IMR-90 (cell line): ENCODE measurements at regions not wholly inside any gene's neighbourhood (a gene's known extent, or its start where the extent isn't known, plus 50 kb on each side); places are given as distances from the start of the nearest gene placed in this dataset.
A peak's percentile ranks its signal among the peaks of the same experiment; 100 is the strongest.

Experiments used
- ATAC-seq: fragments of 200-7000 bp; cut with Tn5 transposase; 2 replicates; pipeline ENCODE4 v1.9.1; 2020; ENCODE audit warnings: low read depth, mild to moderate bottlenecking, moderate library complexity
- BruUV-seq: library from RNA; stranded (reverse); fragments of 400-500 nt; replicated peaks from 2 replicates; lab custom pipeline; 2021; lab: Mats Ljungman, UMichigan
- CTCF ChIA-PET: fragments of 300-600 bp; formaldehyde crosslinking; extraction: SDS; loops from one replicate; lab custom pipeline; 2021; ENCODE audit warnings: antibody characterized with exemption; lab: Yijun Ruan, JAX
- POLR2A ChIA-PET: fragments of 300-600 bp; sonication (Branson Sonifier 250); formaldehyde crosslinking; loops from one replicate; lab custom pipeline; 2022; ENCODE audit warnings: antibody characterized with exemption; ENCODE audit not compliant: unreplicated experiment; lab: Charles Lee
- DNase-seq: peaks from one replicate; pipeline ENCODE4 v3.0.0; 2013
- H2AFZ ChIP-seq: replicated peaks from 2 replicates; pipeline ENCODE3; 2013; ENCODE audit warnings: low read length, mild to moderate bottlenecking; ENCODE audit not compliant: poor library complexity
- H2AK5ac ChIP-seq: 2 replicates; pipeline ENCODE4 v1.6.1; 2013; ENCODE audit warnings: low read depth, low read length, inconsistent platforms
- H2AK9ac ChIP-seq: replicated peaks from 2 replicates; pipeline ENCODE3; 2013; ENCODE audit warnings: mild to moderate bottlenecking, low read depth, low read length, moderate library complexity; ENCODE audit not compliant: poor library complexity
- H2BK120ac ChIP-seq: 2 replicates; pipeline ENCODE4 v1.6.1; 2013; ENCODE audit warnings: low read depth, low read length, inconsistent platforms
- H2BK15ac ChIP-seq: 3 replicates; pipeline ENCODE4 v1.6.1; 2013; ENCODE audit warnings: low read depth, low read length, inconsistent platforms
- H2BK20ac ChIP-seq: 2 replicates; pipeline ENCODE4 v1.6.1; 2013; ENCODE audit warnings: low read depth, mild to moderate bottlenecking, inconsistent platforms, low read length, moderate library complexity
- H2BK5ac ChIP-seq: 2 replicates; pipeline ENCODE4 v1.6.1; 2013; ENCODE audit warnings: mild to moderate bottlenecking, low read depth, low read length, inconsistent platforms; ENCODE audit not compliant: poor library complexity, severe bottlenecking
- H3K14ac ChIP-seq: replicated peaks from 2 replicates; pipeline ENCODE4 v1.6.1; 2013; ENCODE audit warnings: low read depth, low read length, inconsistent platforms
- H3K18ac ChIP-seq: 2 replicates; pipeline ENCODE4 v1.6.1; 2013; ENCODE audit warnings: low read depth, low read length, control low read depth
- H3K23ac ChIP-seq: 2 replicates; pipeline ENCODE4 v1.6.1; 2013; ENCODE audit warnings: low read depth, low read length, inconsistent platforms
- H3K27ac ChIP-seq: 2 replicates; pipeline ENCODE4 v1.5.1; 2013; ENCODE audit warnings: mild to moderate bottlenecking, control low read depth, low read length; ENCODE audit not compliant: insufficient read depth
- H3K27me3 ChIP-seq: 2 replicates; pipeline ENCODE4 v1.6.1; 2013; ENCODE audit warnings: low read length; ENCODE audit not compliant: control insufficient read depth, insufficient read depth
- H3K36me3 ChIP-seq: 2 replicates; pipeline ENCODE4 v1.6.1; 2013; ENCODE audit warnings: low read length, mixed read lengths; ENCODE audit not compliant: control insufficient read depth, insufficient read depth
- H3K4ac ChIP-seq: 2 replicates; pipeline ENCODE4 v1.6.1; 2013; ENCODE audit warnings: low read depth, low read length, inconsistent platforms
- H3K4me1 ChIP-seq: 2 replicates; pipeline ENCODE4 v1.6.1; 2013; ENCODE audit warnings: low read length, mixed read lengths; ENCODE audit not compliant: control insufficient read depth, insufficient read depth
- H3K4me2 ChIP-seq: 2 replicates; pipeline ENCODE4 v1.6.1; 2013; ENCODE audit warnings: low read depth, mild to moderate bottlenecking, control low read depth, low read length, moderate library complexity
- H3K4me3 ChIP-seq: 2 replicates; pipeline ENCODE4 v1.5.1; 2013; ENCODE audit warnings: low read depth, mild to moderate bottlenecking, control low read depth, low read length, moderate library complexity; ENCODE audit not compliant: insufficient read depth
- H3K56ac ChIP-seq: 2 replicates; pipeline ENCODE4 v1.6.1; 2013; ENCODE audit warnings: low read length, inconsistent platforms; ENCODE audit not compliant: insufficient read depth; ENCODE audit errors: extremely low read depth
- H3K79me1 ChIP-seq, 2 experiments: 2 replicates each; pipeline ENCODE4 v1.6.1; 2013; ENCODE audit warnings: low read length in 2 of 2, inconsistent platforms in 1 of 2, low read depth in 1 of 2
- H3K9ac ChIP-seq: 2 replicates; pipeline ENCODE4 v1.6.1; 2013; ENCODE audit warnings: low read depth, low read length, control low read depth
- H3K9me1 ChIP-seq: 2 replicates; pipeline ENCODE4 v1.6.1; 2013; ENCODE audit warnings: low read length, inconsistent platforms; ENCODE audit not compliant: insufficient read depth
- H3K9me3 ChIP-seq: 2 replicates; pipeline ENCODE4 v1.6.1; 2013; ENCODE audit warnings: low read length; ENCODE audit not compliant: control insufficient read depth, insufficient read depth
- H4K20me1 ChIP-seq: 2 replicates; pipeline ENCODE4 v1.6.1; 2013; ENCODE audit warnings: low read length, inconsistent platforms; ENCODE audit not compliant: insufficient read depth
- H4K5ac ChIP-seq: 2 replicates; pipeline ENCODE4 v1.6.1; 2013; ENCODE audit warnings: mild to moderate bottlenecking, low read depth, low read length, control low read depth
- H4K8ac ChIP-seq, 2 experiments: 2 replicates each; pipeline ENCODE4 v1.6.1; 2013; ENCODE audit warnings: low read depth in 2 of 2, low read length in 2 of 2, control low read depth in 1 of 2, inconsistent platforms in 1 of 2
- H4K91ac ChIP-seq: 2 replicates; pipeline ENCODE4 v1.6.1; 2013; ENCODE audit warnings: low read depth, low read length, inconsistent platforms; ENCODE audit not compliant: insufficient read depth
- BHLHE40 ChIP-seq: fragments of 150-350 bp; IDR thresholded peaks from 2 replicates; pipeline ENCODE4 v1.6.1; 2016; ENCODE audit warnings: mild to moderate bottlenecking, low read depth, low read length
- ELK1 ChIP-seq: fragments of 150-350 bp; IDR thresholded peaks from 2 replicates; pipeline ENCODE4 v1.6.1; 2016; ENCODE audit warnings: low read depth, mild to moderate bottlenecking, low read length, moderate library complexity, borderline replicate concordance
- FOS ChIP-seq: fragments of 150-350 bp; IDR thresholded peaks from 2 replicates; pipeline ENCODE4 v1.6.1; 2016; ENCODE audit warnings: low read depth, low read length
- MAFK ChIP-seq: IDR thresholded peaks from 2 replicates; pipeline ENCODE4 v1.6.1; 2012; ENCODE audit warnings: low read depth, low read length, improper control_type of control experiment
- MAZ ChIP-seq: IDR thresholded peaks from 2 replicates; pipeline ENCODE4 v1.6.1; 2012; ENCODE audit warnings: low read depth, mild to moderate bottlenecking, low read length, improper control_type of control experiment, moderate library complexity, borderline replicate concordance
- POLR2A ChIP-seq: IDR thresholded peaks from 2 replicates; pipeline ENCODE4 v1.6.1; 2012; ENCODE audit warnings: mild to moderate bottlenecking, low read depth, low read length
- RCOR1 ChIP-seq: IDR thresholded peaks from 2 replicates; pipeline ENCODE4 v1.6.1; 2012; ENCODE audit warnings: mild to moderate bottlenecking, low read length, improper control_type of control experiment; ENCODE audit not compliant: insufficient replicate concordance
- WGBS, 2 experiments: methylation state at CpG; one replicate each; pipeline versions ENCODE4 v1.1.5 to v1.1.7; 2013; ENCODE audit warnings: missing lambda C conversion rate in 2 of 2; ENCODE audit not compliant: insufficient read length in 1 of 2; ENCODE audit errors: extremely low coverage in 2 of 2; 5-methylcytosine and 5-hydroxymethylcytosine counted together
- dilution Hi-C: fragments of 300-500 bp; cut with HindIII; formaldehyde crosslinking; loops from one replicate; pipeline ENCODE4 v1.14.3; 2018; ENCODE audit warnings: low sequenced_read_pairs; ENCODE audit not compliant: unreplicated experiment
- in situ Hi-C: fragments of 300-500 bp; cut with MboI; formaldehyde crosslinking; loops from 3 replicates; pipeline ENCODE4 v1.14.3; 2019; ENCODE audit warnings: low sequenced_read_pairs, inconsistent platforms, mixed read lengths
- intact Hi-C: fragments of 100-400 bp; cut with micrococcal nuclease; formaldehyde crosslinking; loops from 2 replicates; pipeline ENCODE4 v1.10.0; 2022
- TF ChIP-seq, protein P1 (sequence below): conservative IDR thresholded peaks from 2 replicates; pipeline ENCODE4 v1.5.1; 2012; ENCODE audit warnings: mild to moderate bottlenecking, low read depth, low read length, improper control_type of control experiment

- Histone ChIP-seq H3K79me1 (no peaks in the 10 kb centered on the region), H4K91ac (no peak overlapping the region), H2BK5ac (no peak overlapping the region), H2BK120ac (no peak overlapping the region), H3K9me3 (no peaks in the 10 kb centered on the region), H3K36me3 (no peaks in the 10 kb centered on the region), H3K9ac (no peak overlapping the region), H3K4ac (no peak overlapping the region), H3K4me2 (no peak overlapping the region), H4K20me1 (no peaks in the 10 kb centered on the region), H2AK5ac (no peak overlapping the region), H2AK9ac (no peak overlapping the region), H4K5ac (no peak overlapping the region), H3K27ac (no peak overlapping the region), H3K23ac (no peak overlapping the region), H2BK20ac (no peak overlapping the region), H4K8ac (no peak overlapping the region), H3K27me3 (no peaks in the 10 kb centered on the region), H3K56ac (no peak overlapping the region), H2AFZ (no peak overlapping the region), H3K4me3 (no peak overlapping the region), H3K14ac (no peak overlapping the region), H2BK15ac (no peak overlapping the region), H3K9me1 (no peaks in the 10 kb centered on the region), H3K18ac (no peak overlapping the region), H3K4me1 (no peaks in the 10 kb centered on the region)
- ATAC-seq, result peak; percentile 77
- dilution Hi-C loops (no loop called here), in situ Hi-C loops (no loop called here), intact Hi-C loops (no loop called here)
- BruUV-seq, result no TSS peak
- ChIA-PET POLR2A (no interaction called here), CTCF (interaction anchor here (0.6 kb wide), 1 partner anchor 704 kb away, joined by 3 read pairs; no protein-coding TSS in a partner anchor)
- DNase-seq, result peak; percentile 25
- no CpG with 5 or more reads among the region's 4 CpGs for WGBS, 2 experiments
- TF ChIP-seq RCOR1 (no peak), FOS (no peak), MAFK (no peak), POLR2A (no peak), BHLHE40 (no peak), ELK1 (no peak), MAZ (no peak)
- TF ChIP-seq, protein P1, sequence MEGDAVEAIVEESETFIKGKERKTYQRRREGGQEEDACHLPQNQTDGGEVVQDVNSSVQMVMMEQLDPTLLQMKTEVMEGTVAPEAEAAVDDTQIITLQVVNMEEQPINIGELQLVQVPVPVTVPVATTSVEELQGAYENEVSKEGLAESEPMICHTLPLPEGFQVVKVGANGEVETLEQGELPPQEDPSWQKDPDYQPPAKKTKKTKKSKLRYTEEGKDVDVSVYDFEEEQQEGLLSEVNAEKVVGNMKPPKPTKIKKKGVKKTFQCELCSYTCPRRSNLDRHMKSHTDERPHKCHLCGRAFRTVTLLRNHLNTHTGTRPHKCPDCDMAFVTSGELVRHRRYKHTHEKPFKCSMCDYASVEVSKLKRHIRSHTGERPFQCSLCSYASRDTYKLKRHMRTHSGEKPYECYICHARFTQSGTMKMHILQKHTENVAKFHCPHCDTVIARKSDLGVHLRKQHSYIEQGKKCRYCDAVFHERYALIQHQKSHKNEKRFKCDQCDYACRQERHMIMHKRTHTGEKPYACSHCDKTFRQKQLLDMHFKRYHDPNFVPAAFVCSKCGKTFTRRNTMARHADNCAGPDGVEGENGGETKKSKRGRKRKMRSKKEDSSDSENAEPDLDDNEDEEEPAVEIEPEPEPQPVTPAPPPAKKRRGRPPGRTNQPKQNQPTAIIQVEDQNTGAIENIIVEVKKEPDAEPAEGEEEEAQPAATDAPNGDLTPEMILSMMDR, result no peak
These were observed 198.2 kb upstream of the ROBO2 start for GRCh38 chr3:76841747-76842146.
